ENCODE measurements at regions not wholly inside any gene's neighbourhood (a gene's known extent, or its start where the extent isn't known, plus 50 kb on each side); places are given as distances from the start of the nearest gene placed in this dataset.
"Not testable (repeated sequence)": the region's sequence is repeated elsewhere in the genome, so short reads cannot be mapped to it uniquely, and the experiment has no call there.

DNA sequence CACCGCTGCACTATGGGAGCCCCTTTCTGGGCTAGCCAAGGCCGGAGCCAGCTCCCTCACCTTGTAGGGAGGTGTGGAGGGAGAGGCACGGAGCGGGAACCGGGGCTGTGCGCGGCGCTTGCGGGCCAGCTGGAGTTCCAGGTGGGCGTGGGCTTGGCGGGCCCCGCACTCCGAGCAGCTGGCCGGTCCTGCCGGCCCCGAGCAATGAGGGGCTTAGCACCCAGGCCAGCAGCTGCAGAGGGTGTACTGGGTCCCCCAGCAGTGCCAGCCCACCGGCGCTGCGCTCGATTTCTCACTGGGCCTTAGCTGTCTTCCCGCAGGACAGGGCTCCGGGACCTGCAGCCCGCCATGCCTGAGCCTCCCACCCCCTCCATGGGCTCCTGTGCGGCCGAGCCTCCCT lies 53.3 kb upstream of the NID2 start:
- DNase-seq: not testable (repeated sequence)

DNA sequence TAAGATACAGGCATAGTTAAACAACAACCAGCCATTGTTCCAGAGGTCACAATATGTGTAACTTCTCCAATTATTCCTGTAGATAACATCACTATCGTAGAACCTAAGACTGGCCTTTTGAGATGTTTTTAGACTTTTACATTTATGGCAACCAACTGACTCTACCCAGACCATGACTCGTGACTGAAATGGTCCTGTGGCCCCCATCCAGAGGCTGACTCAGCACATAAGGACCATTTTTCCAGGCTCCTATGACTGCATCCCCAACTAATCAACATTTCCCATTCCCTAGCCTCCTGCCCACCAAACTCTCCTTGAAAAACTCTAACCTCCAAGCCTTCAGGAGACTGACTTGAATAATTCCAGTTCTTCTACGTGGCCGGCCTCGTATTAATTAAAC lies 52.6 kb upstream of the NID2 start:
- no peak for DNase-seq

DNA sequence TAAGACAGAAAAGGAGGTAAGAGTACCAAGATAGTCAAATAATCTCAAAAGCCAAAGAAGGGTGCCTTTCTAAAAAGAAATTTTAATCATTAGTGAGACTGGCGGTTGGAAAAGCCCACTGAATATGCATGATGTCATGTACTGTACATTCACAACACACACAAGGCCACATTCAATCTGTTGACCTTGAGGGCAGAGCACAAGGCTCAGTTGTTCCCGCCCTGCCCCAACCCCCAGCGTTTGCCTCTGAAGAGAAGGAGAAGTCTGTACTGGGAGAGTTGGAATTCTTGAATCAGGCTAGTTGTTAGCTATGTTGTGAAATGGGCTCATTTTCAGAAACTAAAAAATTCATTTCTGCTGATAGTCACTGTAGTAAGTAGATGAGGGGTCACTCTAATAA lies 50.2 kb upstream of the NID2 start:
- no peak for DNase-seq

Measured in stimulated activated CD4-positive, alpha-beta T cell treated with anti-CD3 and anti-CD28 coated beads, Interleukin-15, amount 100 ng/mL, for 24 hours (primary cell).